ENCODE measurements at regions not wholly inside any gene's neighbourhood (a gene's known extent, or its start where the extent isn't known, plus 50 kb on each side); places are given as distances from the start of the nearest gene placed in this dataset.

- H3K79me2 ChIP-seq (ENCODE audit: control insufficient read depth, insufficient read depth, low read length): no peaks in the 10 kb centered on the region
- H3K4me3 ChIP-seq (ENCODE audit: control insufficient read depth in 2 of 3, extremely low read depth in 1 of 3, insufficient read depth in 2 of 3, low read depth in 1 of 3, low read length in 3 of 3): no peak overlapping the region
- H4K20me1 ChIP-seq (ENCODE audit: control insufficient read depth, extremely low read depth, insufficient read depth, low read length): no peaks in the 10 kb centered on the region
- no peaks in the 10 kb centered on the region for H3K9me1 ChIP-seq (ENCODE audit: control insufficient read depth, extremely low read depth, insufficient read depth, low read length)
- H3K4me2 ChIP-seq (ENCODE audit: control insufficient read depth, extremely low read depth, insufficient read depth, low read depth, low read length): no peak overlapping the region
- H3K9ac ChIP-seq (ENCODE audit: control insufficient read depth, extremely low read depth, insufficient read depth, low read length): no peak overlapping the region
- no peaks in the 10 kb centered on the region for H3K27me3 ChIP-seq (ENCODE audit: control insufficient read depth, extremely low read depth, insufficient read depth, low read length)
- H3K4me1 ChIP-seq (ENCODE audit: control insufficient read depth, extremely low read depth, insufficient read depth, low read length): no peaks in the 10 kb centered on the region
- no peak overlapping the region for H2AFZ ChIP-seq (ENCODE audit: control insufficient read depth, low read length)
- TF ChIP-seq EZH2 (IDR thresholded peaks at IDR 0.05; ENCODE audit: low read length) (no peak), CTCF (optimal IDR thresholded peaks at IDR 0.05 in 1 of 3, IDR thresholded peaks at IDR 0.05 in 1 of 3, conservative IDR thresholded peaks at IDR 0.05 in 1 of 3; ENCODE audit: extremely low read depth in 1 of 3, insufficient read depth in 2 of 3, low read length in 3 of 3) (no peak)
- no peak for DNase-seq (ENCODE audit: low read depth, low spot score)
- dilution Hi-C loops (cut with MboI; ENCODE audit: extremely low pct_ligation_motif_present, low sequenced_read_pairs): no loop called here
- peak; percentile 36 for FAIRE-seq
- no peaks in the 10 kb centered on the region for H3K9me3 ChIP-seq (ENCODE audit: control insufficient read depth, low read depth, low read length)
- H3K27ac ChIP-seq (ENCODE audit: control insufficient read depth, insufficient read depth, low read length): no peak overlapping the region
- H3K36me3 ChIP-seq (ENCODE audit: control insufficient read depth in 2 of 2, extremely low read depth in 1 of 2, insufficient read depth in 2 of 2, low read length in 2 of 2): no peaks in the 10 kb centered on the region
Measured at GRCh38 chr2:160719116-160719515, 225.5 kb upstream of the RBMS1 start.

- no peak for TF ChIP-seq EZH2 (IDR thresholded peaks at IDR 0.05; ENCODE audit: low read length)
- TF ChIP-seq CTCF (optimal IDR thresholded peaks at IDR 0.05 in 1 of 3, IDR thresholded peaks at IDR 0.05 in 1 of 3, conservative IDR thresholded peaks at IDR 0.05 in 1 of 3; ENCODE audit: extremely low read depth in 1 of 3, insufficient read depth in 2 of 3, low read length in 3 of 3): no peak
- Histone ChIP-seq H4K20me1 (ENCODE audit: control insufficient read depth, extremely low read depth, insufficient read depth, low read length) (no peaks in the 10 kb centered on the region), H3K4me3 (ENCODE audit: control insufficient read depth in 2 of 3, extremely low read depth in 1 of 3, insufficient read depth in 2 of 3, low read depth in 1 of 3, low read length in 3 of 3) (no peak overlapping the region), H3K27ac (ENCODE audit: control insufficient read depth, insufficient read depth, low read length) (no peak overlapping the region), H3K27me3 (ENCODE audit: control insufficient read depth, extremely low read depth, insufficient read depth, low read length) (no peaks in the 10 kb centered on the region), H2AFZ (ENCODE audit: control insufficient read depth, low read length) (no peak overlapping the region), H3K9ac (ENCODE audit: control insufficient read depth, extremely low read depth, insufficient read depth, low read length) (no peak overlapping the region), H3K9me3 (ENCODE audit: control insufficient read depth, low read depth, low read length) (no peaks in the 10 kb centered on the region), H3K4me2 (ENCODE audit: control insufficient read depth, extremely low read depth, insufficient read depth, low read depth, low read length) (no peak overlapping the region), H3K4me1 (ENCODE audit: control insufficient read depth, extremely low read depth, insufficient read depth, low read length) (no peaks in the 10 kb centered on the region), H3K9me1 (ENCODE audit: control insufficient read depth, extremely low read depth, insufficient read depth, low read length) (no peaks in the 10 kb centered on the region), H3K79me2 (ENCODE audit: control insufficient read depth, insufficient read depth, low read length) (no peaks in the 10 kb centered on the region), H3K36me3 (ENCODE audit: control insufficient read depth in 2 of 2, extremely low read depth in 1 of 2, insufficient read depth in 2 of 2, low read length in 2 of 2) (no peaks in the 10 kb centered on the region)
- DNase-seq (ENCODE audit: low read depth, low spot score) (no peak), FAIRE-seq (no peak)
- dilution Hi-C loops (cut with MboI; ENCODE audit: extremely low pct_ligation_motif_present, low sequenced_read_pairs): no loop called here
Measured at GRCh38 chr2:160720098-160720497, 226.5 kb upstream of the RBMS1 start.

All from keratinocyte (primary cell).